GM19025 (cell line): ENCODE measurements at regions not wholly inside any gene's neighbourhood (a gene's known extent, or its start where the extent isn't known, plus 50 kb on each side); places are given as distances from the start of the nearest gene placed in this dataset.
"Not testable (repeated sequence)": the region's sequence is repeated elsewhere in the genome, so short reads cannot be mapped to it uniquely, and the experiment has no call there.

Experiments used
- ATAC-seq: cut with Tn5 transposase; IDR thresholded peaks from one replicate; pipeline ENCODE4 v1.9.1; 2021; ENCODE audit warnings: mild to moderate bottlenecking, low read depth, moderate library complexity; ENCODE audit not compliant: unreplicated experiment

DNA sequence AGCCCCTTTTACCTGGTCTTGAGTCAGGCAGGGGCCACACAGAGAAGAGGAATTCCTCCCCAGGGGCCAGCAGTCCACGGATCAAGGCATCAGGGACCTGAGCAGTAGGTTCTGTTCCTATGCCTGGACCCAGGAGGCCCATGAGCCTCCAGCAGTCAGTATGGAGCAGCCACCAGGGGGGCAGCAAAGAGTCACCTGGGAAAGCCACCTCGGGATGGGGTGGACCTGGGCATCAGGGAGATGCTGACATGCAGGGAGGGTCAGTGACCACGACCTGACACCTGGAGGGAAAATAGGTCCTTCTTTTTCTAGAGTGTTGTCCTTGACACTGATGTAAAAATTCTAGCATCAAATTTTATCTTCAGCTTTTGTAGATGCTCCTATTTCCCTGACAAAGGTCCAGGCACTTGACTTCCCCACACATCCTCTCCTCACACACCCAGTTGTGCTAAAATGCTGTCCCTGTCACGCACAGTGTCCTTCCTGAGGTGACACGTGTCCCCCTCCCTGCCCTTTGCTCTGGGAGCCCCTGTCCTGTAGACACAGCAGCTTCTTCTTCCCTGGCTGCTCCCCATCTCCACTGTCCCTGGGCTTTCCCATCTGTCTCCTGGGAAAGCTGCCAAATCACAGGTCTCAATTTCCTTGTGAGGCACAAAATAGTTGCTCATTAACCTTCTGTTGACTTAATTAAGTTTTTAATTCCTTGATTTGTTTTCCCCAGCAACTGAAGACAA, 70.0 kb upstream of the IGLL5 start:
- ATAC-seq: no peak

DNA sequence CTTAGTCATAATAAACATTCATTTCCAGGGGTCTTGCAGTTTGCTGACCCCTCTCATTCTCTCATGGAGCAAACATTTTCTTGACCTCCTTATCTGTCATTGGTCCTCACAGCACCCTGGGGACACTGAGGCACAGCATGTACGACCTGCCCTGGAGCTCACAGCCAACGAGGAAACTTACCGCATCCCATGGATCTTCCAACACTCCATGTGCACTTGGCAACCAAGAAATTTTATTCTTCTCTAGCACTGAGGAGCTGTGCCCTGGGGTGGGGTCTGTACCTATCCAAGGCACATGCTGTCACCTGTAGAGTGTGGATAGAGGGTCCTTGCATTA, 69.4 kb upstream of the IGLL5 start:
- ATAC-seq: no peak

DNA sequence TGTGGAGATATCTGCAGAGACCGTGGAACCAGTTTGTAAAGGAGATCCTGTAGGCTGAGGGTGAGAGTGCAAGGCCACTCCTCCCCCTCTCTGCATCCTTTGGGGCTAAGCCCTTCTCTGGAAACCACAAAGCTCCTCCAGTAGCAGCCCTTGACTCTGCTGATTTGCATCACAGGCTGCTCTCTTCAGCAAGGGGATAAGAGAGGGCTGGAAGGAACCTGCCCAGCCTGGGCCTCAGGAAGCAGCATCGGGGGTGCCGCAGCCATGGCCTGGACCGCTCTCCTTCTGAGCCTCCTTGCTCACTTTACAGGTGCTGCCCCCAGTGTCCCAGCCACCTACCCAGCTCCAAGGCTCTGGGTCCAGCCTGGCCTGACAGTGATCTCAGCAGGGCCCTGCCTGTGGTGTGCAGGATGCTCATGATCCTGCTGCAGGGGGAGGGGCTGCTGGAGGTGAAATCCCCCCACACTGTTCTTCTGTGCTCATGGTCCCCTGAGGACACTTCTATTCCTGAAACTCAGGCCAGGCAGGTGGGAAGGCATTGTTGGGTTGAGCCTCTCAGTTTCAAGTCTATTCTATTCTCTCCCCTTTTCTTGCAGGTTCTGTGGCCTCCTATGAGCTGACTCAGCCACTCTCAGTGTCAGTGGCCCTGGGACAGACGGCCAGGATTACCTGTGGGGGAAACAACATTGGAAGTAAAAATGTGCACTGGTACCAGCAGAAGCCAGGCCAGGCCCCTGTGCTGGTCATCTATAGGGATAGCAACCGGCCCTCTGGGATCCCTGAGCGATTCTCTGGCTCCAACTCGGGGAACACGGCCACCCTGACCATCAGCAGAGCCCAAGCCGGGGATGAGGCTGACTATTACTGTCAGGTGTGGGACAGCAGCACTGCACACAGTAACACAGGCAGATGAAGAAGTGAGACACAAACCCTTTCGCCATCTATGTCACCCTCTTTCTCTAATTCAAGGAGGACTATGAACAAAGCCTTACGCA, 68.5 kb upstream of the IGLL5 start:
- ATAC-seq: no peak

DNA sequence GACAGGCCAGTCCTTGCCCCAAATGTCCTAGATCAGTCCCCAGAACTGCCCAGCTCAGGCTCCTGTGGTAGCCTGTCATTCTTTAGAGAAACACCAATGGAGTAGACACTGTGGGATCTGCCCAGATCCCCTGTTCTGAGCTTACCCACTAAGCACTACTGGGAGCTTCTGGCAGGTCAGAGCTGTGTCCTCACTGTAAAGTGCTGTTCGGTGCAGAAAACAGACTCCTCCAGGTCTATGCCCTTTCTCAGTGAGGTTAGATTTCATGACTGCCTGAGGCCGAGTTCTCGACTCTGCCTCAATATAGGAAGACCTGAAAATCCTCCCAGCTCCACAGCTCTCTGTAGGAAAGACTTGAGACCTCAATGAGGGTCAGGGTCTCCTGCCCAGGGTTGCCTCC, 67.5 kb upstream of the IGLL5 start:
- no peak for ATAC-seq

DNA sequence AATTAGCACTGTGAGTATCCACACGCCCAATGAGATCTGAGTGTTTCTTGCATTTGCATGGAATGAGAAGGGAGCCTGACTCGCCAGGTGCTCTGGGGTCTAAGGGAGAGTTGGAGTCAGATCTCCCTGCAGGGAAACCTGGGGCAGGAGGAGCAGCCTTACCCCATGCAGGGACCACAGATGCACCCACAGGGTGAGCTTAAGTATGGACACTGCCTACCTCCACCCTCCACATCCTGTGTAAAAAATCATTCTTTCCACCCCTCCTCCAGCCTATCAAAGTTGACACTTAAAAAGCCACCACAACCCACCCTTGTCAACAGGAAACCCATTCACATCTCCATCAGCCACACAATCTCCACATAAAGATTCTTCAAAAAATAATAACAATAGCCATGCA, 67.0 kb upstream of the IGLL5 start:
- no peak for ATAC-seq

DNA sequence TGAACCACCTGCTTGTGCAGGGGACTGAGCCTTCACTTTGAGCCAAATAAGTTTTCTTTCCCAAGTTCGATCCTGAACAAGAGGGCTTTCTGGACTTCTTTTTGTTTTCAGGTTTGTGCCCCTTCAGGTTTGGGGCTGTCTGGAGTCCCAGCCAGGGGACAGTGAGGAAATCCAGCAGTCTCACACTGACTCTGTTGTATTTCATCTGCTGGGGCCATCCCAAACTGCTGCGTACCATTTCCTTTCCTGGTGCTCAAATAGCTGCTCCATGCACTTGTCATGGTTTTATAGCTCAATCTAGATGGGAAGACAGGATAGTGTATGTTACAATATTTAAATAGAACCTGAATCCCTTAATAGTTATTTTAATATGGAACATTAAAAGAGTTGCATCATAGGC, 66.3 kb upstream of the IGLL5 start:
- ATAC-seq: no peak

DNA sequence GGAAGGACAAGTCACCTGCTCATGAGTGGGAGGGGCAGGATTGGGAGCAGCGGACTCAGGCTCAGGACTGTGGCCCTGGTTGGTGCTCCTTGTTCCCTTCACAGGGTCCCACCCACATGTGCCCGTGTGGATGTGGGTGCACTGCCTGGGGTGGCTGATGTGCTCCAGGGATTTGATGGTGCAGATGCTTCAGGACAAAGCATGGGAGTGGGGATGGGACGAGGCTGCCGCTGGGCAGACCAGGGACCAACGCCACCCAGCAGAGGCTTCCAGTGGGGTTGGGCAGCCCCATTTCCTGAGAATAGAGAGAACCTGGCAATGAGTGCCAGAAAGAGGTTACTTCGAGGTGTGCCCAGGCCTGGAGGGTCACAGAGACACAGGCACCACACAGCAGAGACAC, 65.5 kb upstream of the IGLL5 start:
- ATAC-seq: no peak

DNA sequence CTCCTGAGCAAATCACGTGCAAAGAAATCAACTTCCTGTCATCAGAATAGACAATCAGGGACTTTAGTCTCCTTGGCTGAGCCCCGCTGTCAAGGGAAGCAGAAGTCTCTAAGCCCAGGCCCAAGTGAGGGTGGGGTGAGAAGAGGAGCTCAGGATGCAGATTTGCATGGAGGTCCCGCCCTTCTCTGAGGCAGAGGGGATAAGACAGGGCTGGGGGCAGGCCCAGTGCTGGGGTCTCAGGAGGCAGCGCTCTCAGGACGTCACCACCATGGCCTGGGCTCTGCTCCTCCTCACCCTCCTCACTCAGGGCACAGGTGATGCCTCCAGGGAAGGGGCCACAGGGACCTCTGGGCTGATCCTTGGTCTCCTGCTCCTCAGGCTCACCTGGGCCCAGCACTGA, 65.1 kb upstream of the IGLL5 start:
- ATAC-seq: not testable (repeated sequence)

DNA sequence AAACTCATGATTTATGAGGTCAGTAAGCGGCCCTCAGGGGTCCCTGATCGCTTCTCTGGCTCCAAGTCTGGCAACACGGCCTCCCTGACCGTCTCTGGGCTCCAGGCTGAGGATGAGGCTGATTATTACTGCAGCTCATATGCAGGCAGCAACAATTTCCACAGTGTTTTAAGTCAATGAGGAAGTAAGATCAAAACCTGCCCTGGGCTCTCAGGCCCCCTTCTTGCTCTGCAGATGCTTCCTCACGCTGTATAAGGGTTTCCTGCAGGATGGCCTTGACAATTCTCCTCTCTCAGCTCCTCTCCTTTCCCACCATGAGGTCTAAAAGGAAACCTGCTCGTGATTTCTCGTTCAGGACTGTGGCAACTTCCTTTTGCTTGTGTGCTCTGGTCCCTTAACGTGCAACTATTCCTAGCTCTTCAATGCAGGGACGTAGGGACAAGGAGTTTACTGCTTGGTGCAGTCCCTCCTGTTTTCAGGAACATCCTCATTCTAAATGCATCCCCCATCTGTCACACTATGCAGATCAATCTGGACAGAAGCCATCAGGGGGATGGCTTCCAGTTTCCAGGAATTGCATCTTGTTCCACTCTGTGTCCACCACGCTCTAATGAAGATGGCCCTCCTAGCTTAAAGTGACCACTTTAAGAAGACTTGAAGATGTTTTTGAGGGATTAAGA, 64.3 kb upstream of the IGLL5 start:
- no peak for ATAC-seq

DNA sequence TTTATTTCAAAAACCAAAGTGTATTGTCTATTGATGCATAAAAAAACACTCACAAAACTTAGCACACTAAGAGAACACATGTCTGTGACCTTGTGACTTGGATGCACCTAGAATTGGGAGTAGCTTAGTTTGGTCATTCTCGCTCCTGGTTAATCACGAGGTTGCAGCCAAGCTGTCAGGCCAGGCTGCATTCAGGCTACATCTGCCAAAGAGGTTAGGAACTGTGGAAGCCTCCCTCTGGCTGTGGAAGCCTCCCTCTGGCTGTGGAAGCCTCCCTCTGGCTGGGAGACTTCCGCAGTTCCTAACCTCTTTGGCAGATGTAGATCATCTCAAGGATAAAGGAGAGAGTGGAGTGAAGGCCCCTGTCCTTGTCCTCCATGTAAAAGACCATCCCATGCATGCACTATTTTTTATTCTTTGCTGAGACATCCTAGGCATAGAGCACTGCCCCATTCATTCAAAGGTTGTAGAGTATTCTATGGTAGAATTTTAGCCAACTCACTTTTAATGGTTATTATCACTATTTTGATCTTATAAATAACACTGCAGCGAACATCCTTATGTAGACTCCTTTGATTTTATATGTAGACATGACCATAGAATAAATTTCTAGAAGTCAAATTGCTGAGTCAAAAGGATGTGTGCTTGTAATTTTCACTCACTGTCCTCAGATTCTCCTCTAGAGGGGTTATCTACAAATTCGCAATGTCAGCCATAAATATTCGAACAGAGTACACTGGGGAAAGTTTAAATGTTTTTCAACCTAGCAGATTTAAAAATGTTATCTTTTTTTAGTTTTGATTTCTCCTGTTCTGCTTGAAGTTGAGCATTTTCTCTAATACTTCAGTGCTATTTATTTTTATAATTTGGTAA, 63.0 kb upstream of the IGLL5 start:
- no peak for ATAC-seq

DNA sequence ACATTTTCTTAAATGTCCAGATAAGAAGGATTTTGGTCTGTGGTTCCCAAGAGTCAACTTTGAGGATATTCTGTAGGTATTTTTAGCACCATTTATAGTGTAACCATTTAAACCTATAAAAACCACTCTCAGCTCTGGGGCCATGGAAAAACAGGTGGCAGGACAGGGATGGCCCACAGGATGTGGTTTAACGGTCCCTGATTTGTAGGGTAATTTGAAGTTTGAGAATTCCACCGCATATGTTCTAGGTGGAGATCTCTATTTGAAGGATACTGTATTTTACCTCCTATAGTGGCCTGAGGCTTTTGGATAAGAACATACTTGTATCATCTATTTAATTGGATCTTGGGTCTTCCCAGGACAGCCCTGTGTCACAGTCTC, 62.4 kb upstream of the IGLL5 start:
- ATAC-seq: no peak

DNA sequence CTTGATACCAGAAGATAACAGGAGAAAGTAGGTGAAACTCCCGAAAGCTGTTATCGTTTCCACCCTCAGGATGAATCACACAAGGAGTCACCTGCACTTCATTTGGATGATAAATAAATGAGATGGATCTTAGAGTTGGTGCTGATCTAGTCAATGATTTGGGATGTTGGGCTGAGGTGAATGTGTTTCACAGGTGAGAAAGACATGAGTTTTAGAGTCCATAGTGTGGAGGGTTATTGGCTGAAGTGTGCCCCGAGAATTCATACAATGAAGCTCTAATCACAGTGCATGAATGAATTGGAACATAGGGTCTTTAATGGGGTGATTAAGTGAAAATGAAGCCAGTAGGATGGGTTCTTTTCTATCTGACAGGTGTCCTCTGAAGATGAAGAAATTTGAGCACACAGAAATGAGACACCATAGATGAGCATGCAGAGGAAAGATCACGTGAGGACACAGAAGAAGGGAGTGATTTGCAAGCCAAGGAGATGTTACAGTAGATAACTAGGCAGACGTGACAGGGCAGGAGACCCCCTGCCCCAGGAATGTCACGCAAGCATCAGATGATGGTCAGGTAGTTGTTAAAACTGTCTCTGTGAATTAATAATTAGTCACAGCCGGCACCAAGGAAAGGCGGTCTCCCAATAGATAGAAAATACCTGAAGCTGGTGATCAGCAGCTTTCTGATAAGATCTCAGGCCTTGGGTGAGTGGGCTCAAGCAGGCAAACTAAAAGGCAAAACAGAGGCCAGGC, 60.3 kb upstream of the IGLL5 start:
- ATAC-seq: no peak

DNA sequence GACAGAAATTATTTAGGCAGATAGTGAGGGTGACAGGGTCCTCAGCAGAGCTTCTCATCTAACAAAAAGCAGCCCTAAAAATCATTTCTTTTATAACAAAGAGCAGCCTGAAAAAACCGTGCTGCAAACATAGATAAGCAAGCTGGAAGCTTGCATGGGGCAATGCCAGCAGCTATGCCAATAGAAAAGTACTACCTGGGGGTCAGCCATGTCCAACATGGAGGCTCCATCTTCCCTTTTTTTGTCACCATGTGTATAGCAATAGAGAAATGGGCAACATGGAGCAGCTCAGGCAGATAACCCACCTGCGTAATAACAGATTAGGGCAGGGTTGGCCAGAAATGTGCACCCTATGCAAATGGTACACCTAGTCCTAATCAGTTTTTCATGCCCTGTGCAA, 57.4 kb upstream of the IGLL5 start:
- ATAC-seq: no peak

DNA sequence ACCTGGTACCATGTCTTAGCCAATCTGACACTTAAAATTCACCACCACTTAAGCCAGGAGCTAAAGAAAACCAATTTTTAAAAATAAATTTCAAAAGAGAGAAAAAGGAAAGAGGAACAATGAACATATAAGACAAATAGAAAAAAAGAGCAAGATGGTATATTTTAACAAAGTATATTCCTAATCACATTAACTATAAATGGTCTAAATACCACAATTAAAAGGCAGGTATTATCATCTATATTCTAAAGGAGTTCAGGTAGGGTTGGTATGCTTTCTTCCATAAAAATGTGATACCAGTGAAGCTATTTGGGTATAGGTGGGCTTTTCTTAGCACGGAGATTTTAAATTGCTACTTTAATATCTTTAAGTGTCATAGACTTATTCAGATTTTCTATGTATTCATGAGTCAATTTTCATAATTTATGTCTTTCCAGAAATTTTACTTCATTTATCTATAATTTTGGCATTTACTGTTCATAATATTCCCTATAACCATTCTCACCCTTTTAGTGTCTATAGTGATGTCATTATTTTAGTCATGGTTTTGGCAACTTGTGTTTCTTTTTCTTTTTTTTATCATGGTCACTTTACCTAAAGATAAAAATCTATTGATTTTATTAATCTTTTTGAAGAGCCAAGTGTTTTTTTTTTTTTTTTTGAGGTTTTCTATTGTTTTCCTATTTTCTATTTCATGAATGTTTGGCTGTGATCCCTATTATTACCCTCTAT, 56.5 kb upstream of the IGLL5 start:
- no peak for ATAC-seq

DNA sequence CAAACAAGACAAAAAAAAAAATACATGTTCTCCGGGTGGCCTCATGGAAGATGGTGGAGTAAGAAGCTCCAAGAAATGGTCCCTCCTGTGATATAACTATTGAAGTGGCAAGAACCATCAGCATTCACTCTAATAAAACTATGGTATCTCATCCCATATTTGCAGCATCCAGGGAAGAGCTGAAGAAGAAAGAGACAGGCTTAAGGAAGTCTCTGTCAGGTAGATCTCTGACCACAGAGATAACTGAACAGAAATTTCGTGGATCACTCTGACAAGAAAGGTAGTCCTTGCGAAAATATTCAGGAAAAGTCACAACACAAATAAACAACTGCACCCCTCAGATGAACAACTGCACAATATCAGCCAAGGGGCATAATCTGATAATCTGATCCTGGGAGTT, 54.6 kb upstream of the IGLL5 start:
- no peak for ATAC-seq

DNA sequence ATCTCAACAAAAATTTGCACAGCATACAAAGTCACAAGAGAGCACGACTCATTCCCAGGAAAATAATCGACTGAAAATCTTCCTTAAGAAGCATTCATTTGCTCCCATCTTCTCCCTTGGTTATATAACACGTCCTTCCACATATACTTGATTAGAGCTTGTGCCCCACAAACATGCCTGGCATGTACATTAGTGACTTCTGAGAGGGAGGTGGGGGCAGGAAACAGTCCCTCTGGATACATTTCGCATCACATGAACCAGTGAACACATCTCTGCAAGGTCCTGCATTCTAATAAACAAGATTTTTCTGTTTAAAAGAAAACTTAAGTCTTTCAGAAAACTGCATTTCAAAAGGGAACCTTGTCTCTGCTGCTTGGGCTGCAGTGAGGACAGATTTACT, 54.1 kb upstream of the IGLL5 start:
- ATAC-seq: no peak

DNA sequence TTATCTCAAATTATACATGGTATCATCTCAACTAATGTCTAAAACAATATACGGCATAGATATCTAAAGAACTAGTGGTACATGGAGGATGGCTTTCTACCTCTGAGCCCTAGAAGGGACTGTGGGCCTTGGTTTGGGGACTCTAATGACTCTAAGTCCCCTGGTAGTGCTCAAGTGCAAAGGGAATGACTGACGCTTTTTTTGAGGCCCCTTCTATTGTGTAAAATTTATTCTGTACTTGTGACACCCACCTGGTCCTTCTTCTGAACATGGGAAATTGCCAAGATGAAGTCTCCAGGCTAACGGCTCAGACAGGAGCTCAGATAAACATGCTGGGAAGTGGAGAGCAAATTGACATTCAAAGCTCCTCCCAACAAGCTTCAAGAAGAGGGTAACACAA, 53.4 kb upstream of the IGLL5 start:
- ATAC-seq: no peak

DNA sequence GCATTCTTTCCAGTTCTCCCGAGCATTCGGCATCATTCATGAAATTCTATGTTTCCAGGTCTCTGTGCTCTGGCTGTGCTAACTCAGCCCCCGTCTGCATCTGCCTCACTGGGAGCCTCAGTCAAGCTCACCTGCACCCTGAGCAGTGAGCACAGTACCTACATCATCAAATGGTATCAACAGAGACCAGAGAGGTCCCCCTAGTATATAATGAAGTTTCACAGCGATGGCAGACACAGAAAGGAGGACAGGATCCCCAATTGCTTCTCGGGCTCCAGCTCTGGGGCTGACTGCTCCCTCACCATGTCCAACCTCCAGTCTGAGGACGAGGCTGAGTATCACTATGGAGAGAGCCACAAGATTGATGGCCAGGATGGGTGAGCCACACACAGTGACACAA, 52.8 kb upstream of the IGLL5 start:
- no peak for ATAC-seq

DNA sequence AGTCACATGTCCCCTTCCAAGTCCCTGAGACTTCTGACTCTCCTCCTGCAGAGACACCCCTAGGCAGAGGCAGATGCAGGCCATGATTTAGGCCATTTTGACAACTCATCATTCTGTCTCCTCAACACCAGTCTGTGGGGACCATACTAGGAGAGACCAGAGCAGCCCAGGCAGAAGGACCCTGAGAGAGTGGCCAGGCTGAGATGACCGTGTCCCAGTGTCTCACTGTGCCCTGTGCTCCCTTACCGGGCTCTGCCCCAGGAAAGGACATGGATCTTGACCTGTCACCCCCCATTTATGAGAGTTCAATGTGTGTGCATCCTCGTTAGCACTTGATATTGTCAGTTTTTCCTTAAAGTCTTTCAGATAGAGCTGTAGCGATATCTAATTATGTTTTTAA, 52.4 kb upstream of the IGLL5 start:
- no peak for ATAC-seq
